ENCODE measurements at regions not wholly inside any gene's neighbourhood (a gene's known extent, or its start where the extent isn't known, plus 50 kb on each side); places are given as distances from the start of the nearest gene placed in this dataset.

- no peak for DNase-seq
Observed at GRCh38 chr4:123286903-123287466, 109.6 kb upstream of the SPRY1 start.

- no peak for DNase-seq
Observed at GRCh38 chr4:123288309-123289025, 108.1 kb upstream of the SPRY1 start.

- DNase-seq = no peak
Observed at GRCh38 chr4:123291329-123291728, 105.3 kb upstream of the SPRY1 start.

- no peak for DNase-seq
Observed at GRCh38 chr4:123297836-123298235, 98.8 kb upstream of the SPRY1 start.

- no peak for DNase-seq
Observed at GRCh38 chr4:123298261-123298660, 98.3 kb upstream of the SPRY1 start.

GRCh38 chr4:123298801-123299200 is 97.8 kb upstream of the SPRY1 start:
- no peak for DNase-seq

GRCh38 chr4:123299212-123299691 is 97.3 kb upstream of the SPRY1 start:
- DNase-seq = no peak

GRCh38 chr4:123300222-123301039 is 96.2 kb upstream of the SPRY1 start:
- no peak for DNase-seq

- no peak for DNase-seq
Observed at GRCh38 chr4:123301923-123302322, 94.7 kb upstream of the SPRY1 start.

- no peak for DNase-seq
Observed at GRCh38 chr4:123304151-123304964, 92.2 kb upstream of the SPRY1 start.

- no peak for DNase-seq
Observed at GRCh38 chr4:123305736-123306135, 90.9 kb upstream of the SPRY1 start.

- DNase-seq = no peak
Observed at GRCh38 chr4:123306769-123307168, 89.8 kb upstream of the SPRY1 start.

- DNase-seq = no peak
Observed at GRCh38 chr4:123308667-123309066, 87.9 kb upstream of the SPRY1 start.

- DNase-seq = no peak
Observed at GRCh38 chr4:123312116-123312515, 84.5 kb upstream of the SPRY1 start.

- no peak for DNase-seq
Observed at GRCh38 chr4:123312951-123313592, 83.5 kb upstream of the SPRY1 start.

GRCh38 chr4:123315617-123316016 is 81.0 kb upstream of the SPRY1 start:
- no peak for DNase-seq

GRCh38 chr4:123317211-123317610 is 79.4 kb upstream of the SPRY1 start:
- no peak for DNase-seq

- no peak for DNase-seq
Observed at GRCh38 chr4:123319639-123320038, 77.0 kb upstream of the SPRY1 start.

- DNase-seq = no peak
Observed at GRCh38 chr4:123323998-123324397, 72.6 kb upstream of the SPRY1 start.

- no peak for DNase-seq
Observed at GRCh38 chr4:123325241-123325681, 71.3 kb upstream of the SPRY1 start.

GRCh38 chr4:123327346-123327745 is 69.2 kb upstream of the SPRY1 start:
- no peak for DNase-seq

- DNase-seq = no peak
Observed at GRCh38 chr4:123327846-123328429, 68.7 kb upstream of the SPRY1 start.

Data from DMS153 (cell line).